Ishikawa (cell line): ENCODE measurements at regions not wholly inside any gene's neighbourhood (a gene's known extent, or its start where the extent isn't known, plus 50 kb on each side); places are given as distances from the start of the nearest gene placed in this dataset.
A peak's percentile ranks its signal among the peaks of the same experiment; 100 is the strongest.

ENCODE experiments used
- CEBPB ChIP-seq: IDR thresholded peaks from 2 replicates; pipeline ENCODE4 v1.6.1; 2012
- CREB1 ChIP-seq: IDR thresholded peaks from 2 replicates; pipeline ENCODE4 v1.6.1; 2012; ENCODE audit warnings: low read depth
- EGR1 ChIP-seq: IDR thresholded peaks from 2 replicates; pipeline ENCODE4 v1.6.1; 2012
- EP300 ChIP-seq: IDR thresholded peaks from 2 replicates; pipeline ENCODE4 v1.6.1; 2012; ENCODE audit warnings: borderline replicate concordance
- FOXM1 ChIP-seq: IDR thresholded peaks from 2 replicates; pipeline ENCODE4 v1.6.1; 2012; ENCODE audit warnings: low read depth, borderline replicate concordance
- MAX ChIP-seq: IDR thresholded peaks from 2 replicates; pipeline ENCODE4 v1.6.1; 2012
- NFIC ChIP-seq: IDR thresholded peaks from 2 replicates; pipeline ENCODE4 v1.6.1; 2012
- RAD21 ChIP-seq: IDR thresholded peaks from 2 replicates; pipeline ENCODE4 v1.6.1; 2012; ENCODE audit warnings: low read depth
- REST ChIP-seq: IDR thresholded peaks from 2 replicates; pipeline ENCODE4 v1.6.1; 2012; ENCODE audit warnings: low read depth, mild to moderate bottlenecking
- TAF1 ChIP-seq: IDR thresholded peaks from 2 replicates; pipeline ENCODE4 v1.6.1; 2012; ENCODE audit warnings: low read depth, mild to moderate bottlenecking
- TCF12 ChIP-seq: IDR thresholded peaks from 2 replicates; pipeline ENCODE4 v1.6.1; 2012; ENCODE audit warnings: low read depth
- USF1 ChIP-seq: IDR thresholded peaks from 2 replicates; pipeline ENCODE4 v1.6.1; 2012
- YY1 ChIP-seq: IDR thresholded peaks from 2 replicates; pipeline ENCODE4 v1.6.1; 2012; ENCODE audit warnings: low read depth

- no peak for TF ChIP-seq EGR1
- TF ChIP-seq EP300, result peak; percentile 46; the same call in 1 of the 2 replicates
- peak; percentile 51; the same call in 1 of the 2 replicates for TF ChIP-seq TCF12
- TF ChIP-seq YY1, result no peak; the same call in 1 of the 2 replicates
- no peak for TF ChIP-seq CEBPB
- no peak for TF ChIP-seq REST
- no peak for TF ChIP-seq RAD21
- TF ChIP-seq MAX, result no peak
- 0 out of 2 replicates have a peak, but pooled peaks have one; percentile 26 for TF ChIP-seq NFIC
- TF ChIP-seq CREB1, result no peak
- TF ChIP-seq TAF1, result no peak
- no peak for TF ChIP-seq USF1
- TF ChIP-seq FOXM1, result no peak
These were observed 144.5 kb upstream of the DLX2 start for GRCh38 chr2:172247203-172247602.
